ENCODE measurements at regions not wholly inside any gene's neighbourhood (a gene's known extent, or its start where the extent isn't known, plus 50 kb on each side); places are given as distances from the start of the nearest gene placed in this dataset.

DNA sequence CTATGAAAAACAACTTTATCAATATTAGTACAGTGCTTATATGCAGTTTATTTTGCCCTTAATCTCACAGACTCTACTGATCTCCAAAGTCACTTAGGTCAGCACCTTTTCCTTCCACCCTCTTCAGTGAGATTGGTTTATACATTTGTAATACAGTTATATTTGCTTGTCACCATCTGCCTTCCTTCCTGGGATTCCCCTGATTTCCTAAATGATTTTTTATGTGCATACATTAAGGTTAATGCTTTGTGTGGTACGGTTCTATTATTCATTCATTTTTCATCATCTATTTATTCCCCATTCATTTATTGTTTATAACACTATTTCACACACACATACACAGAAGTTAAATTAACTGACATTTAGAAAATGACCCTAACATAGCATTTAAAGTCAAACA lies 419.8 kb upstream of the CDH11 start:
- TF ChIP-seq TAF1 (IDR thresholded peaks at IDR 0.05; ENCODE audit: low read depth) (no peak), CREB1 (IDR thresholded peaks at IDR 0.05; ENCODE audit: low read depth) (no peak), TEAD4 (IDR thresholded peaks at IDR 0.05) (no peak), NFIC (IDR thresholded peaks at IDR 0.05) (no peak), FOXM1 (IDR thresholded peaks at IDR 0.05; ENCODE audit: borderline replicate concordance, low read depth) (no peak), CEBPB (IDR thresholded peaks at IDR 0.05) (no peak), ZBTB7A (IDR thresholded peaks at IDR 0.05; ENCODE audit: low read depth) (no peak), RAD21 (IDR thresholded peaks at IDR 0.05; ENCODE audit: low read depth) (no peak), YY1 (IDR thresholded peaks at IDR 0.05; ENCODE audit: low read depth) (no peak), TCF12 (IDR thresholded peaks at IDR 0.05; ENCODE audit: low read depth) (no peak), EP300 (IDR thresholded peaks at IDR 0.05; ENCODE audit: borderline replicate concordance) (no peak)
- TF ChIP-seq, protein P1, sequence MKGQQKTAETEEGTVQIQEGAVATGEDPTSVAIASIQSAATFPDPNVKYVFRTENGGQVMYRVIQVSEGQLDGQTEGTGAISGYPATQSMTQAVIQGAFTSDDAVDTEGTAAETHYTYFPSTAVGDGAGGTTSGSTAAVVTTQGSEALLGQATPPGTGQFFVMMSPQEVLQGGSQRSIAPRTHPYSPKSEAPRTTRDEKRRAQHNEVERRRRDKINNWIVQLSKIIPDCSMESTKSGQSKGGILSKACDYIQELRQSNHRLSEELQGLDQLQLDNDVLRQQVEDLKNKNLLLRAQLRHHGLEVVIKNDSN (IDR thresholded peaks at IDR 0.05), result no peak
- TF ChIP-seq, protein P2, sequence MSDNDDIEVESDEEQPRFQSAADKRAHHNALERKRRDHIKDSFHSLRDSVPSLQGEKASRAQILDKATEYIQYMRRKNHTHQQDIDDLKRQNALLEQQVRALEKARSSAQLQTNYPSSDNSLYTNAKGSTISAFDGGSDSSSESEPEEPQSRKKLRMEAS (IDR thresholded peaks at IDR 0.05), result no peak
- TF ChIP-seq, protein P3, sequence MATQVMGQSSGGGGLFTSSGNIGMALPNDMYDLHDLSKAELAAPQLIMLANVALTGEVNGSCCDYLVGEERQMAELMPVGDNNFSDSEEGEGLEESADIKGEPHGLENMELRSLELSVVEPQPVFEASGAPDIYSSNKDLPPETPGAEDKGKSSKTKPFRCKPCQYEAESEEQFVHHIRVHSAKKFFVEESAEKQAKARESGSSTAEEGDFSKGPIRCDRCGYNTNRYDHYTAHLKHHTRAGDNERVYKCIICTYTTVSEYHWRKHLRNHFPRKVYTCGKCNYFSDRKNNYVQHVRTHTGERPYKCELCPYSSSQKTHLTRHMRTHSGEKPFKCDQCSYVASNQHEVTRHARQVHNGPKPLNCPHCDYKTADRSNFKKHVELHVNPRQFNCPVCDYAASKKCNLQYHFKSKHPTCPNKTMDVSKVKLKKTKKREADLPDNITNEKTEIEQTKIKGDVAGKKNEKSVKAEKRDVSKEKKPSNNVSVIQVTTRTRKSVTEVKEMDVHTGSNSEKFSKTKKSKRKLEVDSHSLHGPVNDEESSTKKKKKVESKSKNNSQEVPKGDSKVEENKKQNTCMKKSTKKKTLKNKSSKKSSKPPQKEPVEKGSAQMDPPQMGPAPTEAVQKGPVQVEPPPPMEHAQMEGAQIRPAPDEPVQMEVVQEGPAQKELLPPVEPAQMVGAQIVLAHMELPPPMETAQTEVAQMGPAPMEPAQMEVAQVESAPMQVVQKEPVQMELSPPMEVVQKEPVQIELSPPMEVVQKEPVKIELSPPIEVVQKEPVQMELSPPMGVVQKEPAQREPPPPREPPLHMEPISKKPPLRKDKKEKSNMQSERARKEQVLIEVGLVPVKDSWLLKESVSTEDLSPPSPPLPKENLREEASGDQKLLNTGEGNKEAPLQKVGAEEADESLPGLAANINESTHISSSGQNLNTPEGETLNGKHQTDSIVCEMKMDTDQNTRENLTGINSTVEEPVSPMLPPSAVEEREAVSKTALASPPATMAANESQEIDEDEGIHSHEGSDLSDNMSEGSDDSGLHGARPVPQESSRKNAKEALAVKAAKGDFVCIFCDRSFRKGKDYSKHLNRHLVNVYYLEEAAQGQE (IDR thresholded peaks at IDR 0.05; ENCODE audit: low read depth), result no peak

DNA sequence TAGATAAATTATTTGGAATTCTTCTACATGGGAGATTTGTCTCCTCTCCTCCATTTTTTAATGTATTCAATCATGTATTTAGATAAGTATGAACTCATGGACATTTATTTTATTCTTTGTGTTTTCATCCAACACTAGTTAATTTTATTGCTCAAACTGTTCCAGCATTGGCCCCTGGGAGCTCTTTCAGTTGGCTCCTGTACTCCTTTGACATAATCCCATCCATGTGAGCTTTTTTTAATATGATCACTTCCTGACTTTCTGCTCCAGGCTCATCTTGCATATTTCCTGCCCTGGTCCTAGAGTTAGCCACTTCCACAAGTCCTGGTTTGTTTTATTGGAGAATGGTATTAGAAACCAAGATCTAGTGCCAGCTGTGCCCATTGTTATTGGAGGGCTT lies 419.0 kb upstream of the CDH11 start:
- TF ChIP-seq TCF12 (IDR thresholded peaks at IDR 0.05; ENCODE audit: low read depth), result no peak

DNA sequence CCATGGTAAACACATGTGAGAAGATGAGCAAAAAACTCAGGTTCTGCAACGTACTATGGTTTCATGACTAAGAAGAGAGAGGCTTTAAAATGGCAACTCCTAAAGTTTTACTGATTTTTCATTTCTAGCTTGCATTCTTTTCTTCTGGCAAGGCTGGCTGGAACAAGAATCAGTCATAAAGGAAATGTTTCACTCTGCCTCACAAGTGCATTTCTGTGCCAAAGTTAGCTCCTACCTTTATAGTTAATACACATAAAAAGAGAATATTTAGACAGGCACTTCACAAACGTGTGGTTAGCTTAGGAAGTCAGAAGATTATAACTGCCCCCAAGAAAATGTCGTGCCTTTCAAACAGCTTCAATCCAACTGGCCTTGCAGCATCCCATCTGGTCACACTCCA lies 417.1 kb upstream of the CDH11 start:
- no peak for TF ChIP-seq CEBPB (IDR thresholded peaks at IDR 0.05)

DNA sequence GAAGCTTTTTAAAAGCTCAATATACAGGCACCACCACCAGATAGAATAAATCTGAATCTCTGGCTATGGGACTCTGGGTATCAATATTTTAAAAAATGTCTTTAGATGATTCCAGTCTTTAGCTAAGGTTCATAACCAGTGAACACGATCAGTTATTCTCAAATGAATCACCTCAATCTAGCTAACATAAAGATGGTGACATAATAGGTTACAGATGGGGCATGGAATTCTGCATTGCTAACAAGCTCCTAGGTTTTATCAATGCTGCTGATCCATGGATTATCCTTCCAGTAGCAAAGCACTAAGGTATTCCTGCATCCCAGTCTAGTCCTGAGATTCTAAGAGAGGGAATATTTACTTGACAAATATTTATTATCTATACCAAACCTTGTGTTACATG lies 415.5 kb upstream of the CDH11 start:
- TF ChIP-seq RAD21 (IDR thresholded peaks at IDR 0.05; ENCODE audit: low read depth) (no peak), TCF12 (IDR thresholded peaks at IDR 0.05; ENCODE audit: low read depth) (no peak)

DNA sequence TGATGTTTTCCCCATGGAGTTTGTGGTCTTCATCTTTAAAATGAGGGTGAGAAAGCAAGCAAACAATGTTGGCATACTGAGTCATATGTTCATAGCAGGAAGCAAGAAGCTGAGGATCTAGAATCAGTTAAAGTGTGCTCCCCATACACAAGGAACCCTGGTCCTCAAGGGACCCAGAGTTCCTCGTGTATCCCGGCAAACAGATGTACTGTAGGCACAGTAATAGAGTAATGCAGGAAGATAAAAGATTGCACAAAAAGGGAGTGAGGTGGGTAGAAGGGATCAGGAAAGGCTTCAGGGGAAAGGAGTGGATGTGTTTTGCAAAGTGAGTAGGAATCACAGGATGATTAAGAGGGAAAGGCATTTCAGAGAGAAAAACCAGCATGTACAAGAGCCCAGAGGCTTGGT lies 412.3 kb upstream of the CDH11 start:
- TF ChIP-seq, protein P1 (IDR thresholded peaks at IDR 0.05), result no peak
- TF ChIP-seq CREB1 (IDR thresholded peaks at IDR 0.05; ENCODE audit: low read depth) (no peak), YY1 (IDR thresholded peaks at IDR 0.05; ENCODE audit: low read depth) (no peak)
- TF ChIP-seq, protein P3 (IDR thresholded peaks at IDR 0.05; ENCODE audit: low read depth), result no peak

DNA sequence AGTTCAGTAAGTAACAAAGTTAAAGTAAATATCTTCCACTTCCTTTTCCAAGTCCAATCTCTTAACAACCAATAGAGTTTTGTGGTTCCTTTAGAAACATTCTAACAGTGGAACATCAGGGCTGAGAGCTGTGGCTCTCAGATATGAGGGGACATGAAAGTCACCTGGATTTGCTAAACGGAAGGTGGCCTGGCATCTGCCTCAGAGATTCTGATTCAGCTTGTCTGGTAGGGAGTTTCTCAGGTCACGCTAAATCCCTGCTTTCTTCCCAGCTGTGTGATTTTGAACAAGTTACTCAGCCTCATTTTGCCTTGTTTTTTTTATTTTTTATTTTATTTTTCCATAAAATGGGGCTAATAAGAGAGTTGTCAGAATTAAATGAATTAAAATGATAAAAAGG lies 411.0 kb upstream of the CDH11 start:
- TF ChIP-seq TEAD4 (IDR thresholded peaks at IDR 0.05), result no peak
- no peak for TF ChIP-seq TCF12 (IDR thresholded peaks at IDR 0.05; ENCODE audit: low read depth)
- no peak for TF ChIP-seq EP300 (IDR thresholded peaks at IDR 0.05; ENCODE audit: borderline replicate concordance)

DNA sequence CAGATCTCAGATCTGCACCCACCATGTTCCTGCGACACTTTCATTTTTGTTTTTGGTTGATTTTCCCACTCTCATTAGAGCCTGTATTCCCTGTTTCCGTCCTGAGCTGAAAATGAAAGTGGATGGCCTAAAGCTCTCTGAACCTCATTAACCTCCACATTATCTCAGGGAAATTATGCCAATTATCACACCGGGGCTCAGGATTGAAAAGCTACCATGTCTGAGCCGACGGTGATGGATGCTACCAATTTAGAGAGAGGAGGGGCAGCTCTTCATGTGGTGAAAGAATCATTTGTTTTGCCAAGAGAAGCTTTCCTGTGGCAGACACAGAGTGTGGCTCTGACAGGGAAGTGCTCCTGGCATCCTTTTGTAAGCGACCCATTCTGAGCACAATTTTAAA lies 410.4 kb upstream of the CDH11 start:
- no peak for TF ChIP-seq FOXM1 (IDR thresholded peaks at IDR 0.05; ENCODE audit: borderline replicate concordance, low read depth)

DNA sequence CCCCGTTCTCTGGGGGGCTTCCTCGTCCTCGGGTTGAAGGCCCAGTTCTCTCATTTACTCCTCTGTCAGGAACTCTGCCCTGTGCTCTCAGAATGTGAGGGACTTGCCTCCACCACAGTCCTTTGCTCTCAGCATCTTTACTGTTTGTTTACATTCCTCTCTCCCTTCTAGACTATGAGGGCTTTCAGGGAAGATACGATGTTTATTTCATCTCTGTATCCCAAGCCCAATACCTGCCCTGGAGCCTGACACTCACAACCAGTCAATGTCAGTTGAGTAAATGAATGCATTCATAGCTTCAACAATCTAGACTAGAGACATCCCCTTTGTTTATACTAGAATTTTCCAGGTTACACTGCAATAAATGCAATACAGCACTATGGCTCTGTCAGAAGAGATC lies 409.6 kb upstream of the CDH11 start:
- TF ChIP-seq CREB1 (IDR thresholded peaks at IDR 0.05; ENCODE audit: low read depth), result no peak
- TF ChIP-seq TCF12 (IDR thresholded peaks at IDR 0.05; ENCODE audit: low read depth), result no peak
- TF ChIP-seq EP300 (IDR thresholded peaks at IDR 0.05; ENCODE audit: borderline replicate concordance), result no peak
- TF ChIP-seq FOXM1 (IDR thresholded peaks at IDR 0.05; ENCODE audit: borderline replicate concordance, low read depth), result no peak
- no peak for TF ChIP-seq TEAD4 (IDR thresholded peaks at IDR 0.05)
- no peak for TF ChIP-seq CEBPB (IDR thresholded peaks at IDR 0.05)
- no peak for TF ChIP-seq RAD21 (IDR thresholded peaks at IDR 0.05; ENCODE audit: low read depth)
- no peak for TF ChIP-seq TAF1 (IDR thresholded peaks at IDR 0.05; ENCODE audit: low read depth)
- TF ChIP-seq YY1 (IDR thresholded peaks at IDR 0.05; ENCODE audit: low read depth), result no peak
- TF ChIP-seq, protein P2 (IDR thresholded peaks at IDR 0.05), result no peak
- TF ChIP-seq NFIC (IDR thresholded peaks at IDR 0.05), result no peak
- TF ChIP-seq, protein P3 (IDR thresholded peaks at IDR 0.05; ENCODE audit: low read depth), result no peak

Data from Ishikawa (cell line).